H9 (cell line): ENCODE measurements at regions not wholly inside any gene's neighbourhood (a gene's known extent, or its start where the extent isn't known, plus 50 kb on each side); places are given as distances from the start of the nearest gene placed in this dataset.

Source experiments
- DNase-seq: peaks from one replicate; pipeline ENCODE4 v3.0.0-alpha.2; 2017
- H2AFZ ChIP-seq: one replicate; pipeline ENCODE4 v1.6.1; 2013; ENCODE audit warnings: mild to moderate bottlenecking, low read length, control low read depth, moderate library complexity
- H2AK5ac ChIP-seq: 2 replicates; pipeline ENCODE4 v1.6.1; 2013; ENCODE audit warnings: low read length, control low read depth, mixed read lengths; ENCODE audit not compliant: insufficient read length
- H2BK120ac ChIP-seq: one replicate; pipeline ENCODE4 v1.6.1; 2013; ENCODE audit warnings: low read depth, mild to moderate bottlenecking, low read length, control low read depth, inconsistent platforms; ENCODE audit not compliant: poor library complexity, severe bottlenecking
- H2BK12ac ChIP-seq: 2 replicates; pipeline ENCODE4 v1.6.1; 2013; ENCODE audit warnings: low read length, control low read depth, mixed read lengths, low read depth; ENCODE audit not compliant: insufficient read length
- H2BK15ac ChIP-seq: 2 replicates; pipeline ENCODE4 v1.6.1; 2013; ENCODE audit warnings: low read depth, low read length, control low read depth
- H2BK20ac ChIP-seq: one replicate; pipeline ENCODE4 v1.6.1; 2013; ENCODE audit warnings: low read depth, mild to moderate bottlenecking, low read length, control low read depth, inconsistent platforms; ENCODE audit not compliant: poor library complexity, severe bottlenecking
- H2BK5ac ChIP-seq: 2 replicates; pipeline ENCODE4 v1.6.1; 2013; ENCODE audit warnings: low read length, control low read depth, mixed read lengths; ENCODE audit not compliant: insufficient read length
- H3K14ac ChIP-seq: 2 replicates; pipeline ENCODE4 v1.6.1; 2013; ENCODE audit warnings: low read length, control low read depth; ENCODE audit not compliant: insufficient read depth
- H3K18ac ChIP-seq: 2 replicates; pipeline ENCODE4 v1.6.1; 2013; ENCODE audit warnings: low read depth, mild to moderate bottlenecking, mixed read lengths, low read length, control low read depth; ENCODE audit not compliant: insufficient read length
- H3K23ac ChIP-seq: 2 replicates; pipeline ENCODE4 v1.6.1; 2013; ENCODE audit warnings: low read length, control low read depth, mixed read lengths, low read depth; ENCODE audit not compliant: insufficient read length
- H3K23me2 ChIP-seq: 2 replicates; pipeline ENCODE4 v1.6.1; 2013; ENCODE audit warnings: low read depth, mild to moderate bottlenecking, mixed read lengths, low read length, control low read depth; ENCODE audit not compliant: insufficient read length, poor library complexity, severe bottlenecking
- H3K27ac ChIP-seq: 2 replicates; pipeline ENCODE4 v1.5.1; 2013; ENCODE audit warnings: low read length, control low read depth, mixed read lengths, low read depth; ENCODE audit not compliant: insufficient read length
- H3K27me3 ChIP-seq: 2 replicates; pipeline ENCODE4 v1.6.1; 2013; ENCODE audit warnings: low read length, control low read depth, inconsistent platforms; ENCODE audit not compliant: insufficient read depth
- H3K4ac ChIP-seq: 2 replicates; pipeline ENCODE4 v1.6.1; 2013; ENCODE audit warnings: low read depth, mild to moderate bottlenecking, control low read depth, inconsistent platforms, low read length, moderate library complexity
- H3K4me1 ChIP-seq: 2 replicates; pipeline ENCODE4 v1.6.1; 2013; ENCODE audit warnings: low read length, control low read depth, inconsistent platforms; ENCODE audit not compliant: insufficient read depth
- H3K4me2 ChIP-seq: 2 replicates; pipeline ENCODE4 v1.6.1; 2013; ENCODE audit warnings: low read length, control low read depth, mixed read lengths; ENCODE audit not compliant: insufficient read length, insufficient read depth
- H3K56ac ChIP-seq: 2 replicates; pipeline ENCODE4 v1.6.1; 2013; ENCODE audit warnings: low read depth, mild to moderate bottlenecking, mixed read lengths, low read length, control low read depth; ENCODE audit not compliant: insufficient read length
- H3K79me1 ChIP-seq: 2 replicates; pipeline ENCODE4 v1.6.1; 2013; ENCODE audit warnings: low read depth, mild to moderate bottlenecking, moderate library complexity, low read length, control low read depth, inconsistent platforms; ENCODE audit not compliant: insufficient read depth, poor library complexity, severe bottlenecking
- H3K79me2 ChIP-seq: 2 replicates; pipeline ENCODE4 v1.6.1; 2013; ENCODE audit warnings: low read length, control low read depth, inconsistent platforms; ENCODE audit not compliant: insufficient read depth
- H3K9ac ChIP-seq: 2 replicates; pipeline ENCODE4 v1.6.1; 2013; ENCODE audit warnings: low read length, control low read depth, mixed read lengths; ENCODE audit not compliant: insufficient read length; ENCODE audit errors: extremely low read depth
- H3K9me3 ChIP-seq: one replicate; pipeline ENCODE4 v1.6.1; 2013; ENCODE audit warnings: low read depth, low read length, inconsistent platforms; ENCODE audit not compliant: control insufficient read depth
- H3T11ph ChIP-seq: one replicate; pipeline ENCODE4 v1.6.1; 2013; ENCODE audit warnings: mild to moderate bottlenecking, low read length, control low read depth, inconsistent platforms
- H4K20me1 ChIP-seq: one replicate; pipeline ENCODE4 v1.6.1; 2013; ENCODE audit not compliant: control insufficient read depth, insufficient read length, insufficient read depth
- H4K5ac ChIP-seq: 2 replicates; pipeline ENCODE4 v1.6.1; 2013; ENCODE audit warnings: low read depth, mild to moderate bottlenecking, mixed read lengths, low read length, control low read depth; ENCODE audit not compliant: insufficient read length
- H4K8ac ChIP-seq: replicated peaks from 2 replicates; pipeline ENCODE4 v1.6.1; 2013; ENCODE audit warnings: low read length, control low read depth, mixed read lengths, low read depth; ENCODE audit not compliant: insufficient read length
- H4K91ac ChIP-seq: 2 replicates; pipeline ENCODE4 v1.6.1; 2013; ENCODE audit warnings: low read depth, mild to moderate bottlenecking, moderate library complexity, mixed read lengths, low read length, control low read depth; ENCODE audit not compliant: insufficient read length
- H3K27ac Mint-ChIP-seq, 3 experiments: 2 replicates in 2 of 3; 3 replicates in 1 of 3; pipeline ENCODE4 v1.8.0; 2020 to 2021; ENCODE audit warnings: mixed read lengths in 3 of 3, mild to moderate bottlenecking in 1 of 3, moderate library complexity in 1 of 3
- H3K27me3 Mint-ChIP-seq: 2 replicates; pipeline ENCODE4 v1.8.0; 2021; ENCODE audit warnings: low read depth, mild to moderate bottlenecking, moderate library complexity, mixed read lengths
- H3K36me3 Mint-ChIP-seq, 3 experiments: 2 replicates in 2 of 3; 3 replicates in 1 of 3; pipeline ENCODE4 v1.8.0; 2020 to 2021; ENCODE audit warnings: low read depth in 3 of 3, mixed read lengths in 3 of 3; ENCODE audit not compliant: insufficient read depth in 1 of 3
- H3K4me1 Mint-ChIP-seq, 2 experiments: 2 replicates each; pipeline ENCODE4 v1.8.0; 2020; ENCODE audit warnings: mixed read lengths in 2 of 2
- H3K4me3 Mint-ChIP-seq, 2 experiments: 2 replicates in 1 of 2; 3 replicates in 1 of 2; pipeline ENCODE4 v1.8.0; 2020 to 2021; ENCODE audit warnings: mild to moderate bottlenecking in 2 of 2, mixed read lengths in 2 of 2, moderate library complexity in 1 of 2
- H3K9me3 Mint-ChIP-seq, 2 experiments: 2 replicates in 1 of 2; 3 replicates in 1 of 2; pipeline ENCODE4 v1.8.0; 2020; ENCODE audit warnings: mild to moderate bottlenecking in 2 of 2, mixed read lengths in 2 of 2, moderate library complexity in 1 of 2
- WGBS: extraction: QIAGEN DNeasy Blood & Tissue Kit; methylation state at CpG from one replicate; pipeline ENCODE4 v1.1.7; 2013; ENCODE audit warnings: missing lambda C conversion rate, low lambda C conversion rate, mixed read lengths; ENCODE audit not compliant: insufficient read length; ENCODE audit errors: extremely low coverage; 5-methylcytosine and 5-hydroxymethylcytosine counted together
- TF ChIP-seq, protein P1 (sequence below): fragments of 200-600 bp; sonication (generic); conservative IDR thresholded peaks from 3 replicates; pipeline ENCODE4 v1.8.0; 2021; ENCODE audit warnings: antibody characterized with exemption, mild to moderate bottlenecking

DNA sequence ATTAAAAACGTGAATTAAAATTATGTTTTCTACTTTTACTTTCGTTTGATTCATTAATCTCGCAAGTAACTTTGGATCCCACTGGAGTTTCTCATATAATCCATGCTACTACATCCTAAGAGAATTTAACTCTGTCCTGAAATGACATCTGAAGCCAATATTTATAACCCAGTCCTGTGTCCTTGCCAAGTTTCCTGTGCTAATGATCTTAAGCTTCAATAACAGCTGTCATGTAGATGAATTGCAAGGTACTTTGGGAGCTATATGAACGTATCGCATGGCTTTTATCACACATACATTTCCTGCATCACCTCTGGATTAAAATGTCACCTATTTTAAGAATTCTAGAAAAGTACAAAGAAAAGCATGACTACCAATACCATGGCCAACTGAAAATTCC lies 833.8 kb upstream of the CITED2 start:
- no peak overlapping the region for H4K5ac ChIP-seq
- H2BK20ac ChIP-seq: no peak overlapping the region
- H4K8ac ChIP-seq: no peak overlapping the region
- Mint-ChIP-seq H3K27me3 (no peaks in the 10 kb centered on the region), H3K4me3 (no peak overlapping the region), H3K4me1 (peaks cover 5 to 6% of the 10 kb centered on the region in 2 experiments; a peak in 3 of 4 replicates), H3K27ac (no peak overlapping the region), H3K36me3 (no peaks in the 10 kb centered on the region; a peak in 1 of 7 replicates), H3K9me3 (no peaks in the 10 kb centered on the region; a peak in 1 of 5 replicates)
- no peak overlapping the region for H3K23ac ChIP-seq
- no peak overlapping the region for H2BK12ac ChIP-seq
- no peak overlapping the region for H3K27ac ChIP-seq
- H3K4me1 ChIP-seq: no peaks in the 10 kb centered on the region
- no peak overlapping the region for H3K18ac ChIP-seq
- H4K20me1 ChIP-seq: no peaks in the 10 kb centered on the region
- no peak overlapping the region for H3K4ac ChIP-seq
- H3K4me2 ChIP-seq: no peak overlapping the region
- H3K79me1 ChIP-seq: no peaks in the 10 kb centered on the region
- H3K9ac ChIP-seq: no peak overlapping the region
- TF ChIP-seq, protein P1, sequence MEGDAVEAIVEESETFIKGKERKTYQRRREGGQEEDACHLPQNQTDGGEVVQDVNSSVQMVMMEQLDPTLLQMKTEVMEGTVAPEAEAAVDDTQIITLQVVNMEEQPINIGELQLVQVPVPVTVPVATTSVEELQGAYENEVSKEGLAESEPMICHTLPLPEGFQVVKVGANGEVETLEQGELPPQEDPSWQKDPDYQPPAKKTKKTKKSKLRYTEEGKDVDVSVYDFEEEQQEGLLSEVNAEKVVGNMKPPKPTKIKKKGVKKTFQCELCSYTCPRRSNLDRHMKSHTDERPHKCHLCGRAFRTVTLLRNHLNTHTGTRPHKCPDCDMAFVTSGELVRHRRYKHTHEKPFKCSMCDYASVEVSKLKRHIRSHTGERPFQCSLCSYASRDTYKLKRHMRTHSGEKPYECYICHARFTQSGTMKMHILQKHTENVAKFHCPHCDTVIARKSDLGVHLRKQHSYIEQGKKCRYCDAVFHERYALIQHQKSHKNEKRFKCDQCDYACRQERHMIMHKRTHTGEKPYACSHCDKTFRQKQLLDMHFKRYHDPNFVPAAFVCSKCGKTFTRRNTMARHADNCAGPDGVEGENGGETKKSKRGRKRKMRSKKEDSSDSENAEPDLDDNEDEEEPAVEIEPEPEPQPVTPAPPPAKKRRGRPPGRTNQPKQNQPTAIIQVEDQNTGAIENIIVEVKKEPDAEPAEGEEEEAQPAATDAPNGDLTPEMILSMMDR: no peak
- no peak overlapping the region for H2AK5ac ChIP-seq
- H3K9me3 ChIP-seq: no peaks in the 10 kb centered on the region
- H2BK15ac ChIP-seq: no peak overlapping the region
- no peak overlapping the region for H3K56ac ChIP-seq
- no peak overlapping the region for H4K91ac ChIP-seq
- H2BK5ac ChIP-seq: no peak overlapping the region
- no CpG with 5 or more reads among the region's 5 CpGs for WGBS
- H2BK120ac ChIP-seq: no peak overlapping the region
- H3K23me2 ChIP-seq: no peaks in the 10 kb centered on the region
- no peaks in the 10 kb centered on the region for H3K27me3 ChIP-seq
- H2AFZ ChIP-seq: no peak overlapping the region
- DNase-seq: no peak
- H3K14ac ChIP-seq: no peak overlapping the region
- no peaks in the 10 kb centered on the region for H3K79me2 ChIP-seq
- H3T11ph ChIP-seq: no peak overlapping the region
